Chondrocyte (in vitro differentiated cells): ENCODE measurements at regions not wholly inside any gene's neighbourhood (a gene's known extent, or its start where the extent isn't known, plus 50 kb on each side); places are given as distances from the start of the nearest gene placed in this dataset.

Experiments used
- DNase-seq: peaks from one replicate; pipeline ENCODE4 v3.0.0; 2021; ENCODE audit warnings: mixed read lengths, low spot score
- H3K27ac Mint-ChIP-seq: one replicate; pipeline ENCODE4 v1.8.0; 2021; ENCODE audit warnings: mild to moderate bottlenecking, moderate library complexity, mixed read lengths; ENCODE audit not compliant: unreplicated experiment
- H3K27me3 Mint-ChIP-seq: 2 replicates; pipeline ENCODE4 v1.8.0; 2021; ENCODE audit warnings: low read depth, mixed read lengths
- H3K36me3 Mint-ChIP-seq: 2 replicates; pipeline ENCODE4 v1.8.0; 2021; ENCODE audit warnings: low read depth, mixed read lengths
- H3K4me1 Mint-ChIP-seq: 2 replicates; pipeline ENCODE4 v1.8.0; 2021; ENCODE audit warnings: low read depth, mild to moderate bottlenecking, mixed read lengths
- H3K4me3 Mint-ChIP-seq: one replicate; pipeline ENCODE4 v1.8.0; 2021; ENCODE audit warnings: mild to moderate bottlenecking, moderate library complexity, mixed read lengths; ENCODE audit not compliant: unreplicated experiment
- H3K9me3 Mint-ChIP-seq: 2 replicates; pipeline ENCODE4 v1.8.0; 2021; ENCODE audit warnings: low read depth, mixed read lengths
- CTCF ChIP-seq: fragments of 200-600 bp; sonication (generic); IDR thresholded peaks from 2 replicates; pipeline ENCODE4 v1.5.0; 2021; ENCODE audit warnings: antibody characterized with exemption, mild to moderate bottlenecking, moderate library complexity

- TF ChIP-seq CTCF: no peak
- Mint-ChIP-seq H3K4me1 (peaks cover 20% of the 10 kb centered on the region), H3K36me3 (no peaks in the 10 kb centered on the region), H3K9me3 (peaks cover 3% of the 10 kb centered on the region), H3K27me3 (no peaks in the 10 kb centered on the region), H3K4me3 (no peak overlapping the region), H3K27ac (no peak overlapping the region)
- no peak for DNase-seq
Measured at GRCh38 chr12:24475337-24475736, 473.6 kb downstream of the BCAT1 start.

- H3K27me3 Mint-ChIP-seq: no peaks in the 10 kb centered on the region
- no peak overlapping the region for H3K4me3 Mint-ChIP-seq
- peaks cover 2% of the 10 kb centered on the region for H3K4me1 Mint-ChIP-seq
- TF ChIP-seq CTCF: no peak
- H3K27ac Mint-ChIP-seq: no peak overlapping the region
- H3K9me3 Mint-ChIP-seq: no peaks in the 10 kb centered on the region
- no peaks in the 10 kb centered on the region for H3K36me3 Mint-ChIP-seq
- DNase-seq: no peak
Measured at GRCh38 chr12:24473097-24473496, 475.8 kb downstream of the BCAT1 start.

- H3K4me1 Mint-ChIP-seq: no peaks in the 10 kb centered on the region
- H3K9me3 Mint-ChIP-seq: no peaks in the 10 kb centered on the region
- no peak overlapping the region for H3K4me3 Mint-ChIP-seq
- H3K27ac Mint-ChIP-seq: no peak overlapping the region
- H3K27me3 Mint-ChIP-seq: no peaks in the 10 kb centered on the region
- H3K36me3 Mint-ChIP-seq: no peaks in the 10 kb centered on the region
- no peak for DNase-seq
- no peak for TF ChIP-seq CTCF
Measured at GRCh38 chr12:24470050-24470449, 478.9 kb downstream of the BCAT1 start.

GRCh38 chr12:24469089-24469488 is 479.8 kb downstream of the BCAT1 start:
- H3K4me3 Mint-ChIP-seq: no peak overlapping the region
- no peaks in the 10 kb centered on the region for H3K9me3 Mint-ChIP-seq
- H3K27me3 Mint-ChIP-seq: no peaks in the 10 kb centered on the region
- H3K4me1 Mint-ChIP-seq: no peaks in the 10 kb centered on the region
- H3K27ac Mint-ChIP-seq: no peak overlapping the region
- no peak for DNase-seq
- TF ChIP-seq CTCF: no peak
- no peaks in the 10 kb centered on the region for H3K36me3 Mint-ChIP-seq

GRCh38 chr12:24467226-24467625 is 481.7 kb downstream of the BCAT1 start:
- no peaks in the 10 kb centered on the region for H3K4me1 Mint-ChIP-seq
- H3K4me3 Mint-ChIP-seq: no peak overlapping the region
- no peaks in the 10 kb centered on the region for H3K27me3 Mint-ChIP-seq
- no peak for TF ChIP-seq CTCF
- DNase-seq: no peak
- no peaks in the 10 kb centered on the region for H3K36me3 Mint-ChIP-seq
- no peaks in the 10 kb centered on the region for H3K9me3 Mint-ChIP-seq
- no peak overlapping the region for H3K27ac Mint-ChIP-seq
